Suprapubic skin (tissue), 4 donors: ENCODE measurements at regions not wholly inside any gene's neighbourhood (a gene's known extent, or its start where the extent isn't known, plus 50 kb on each side); places are given as distances from the start of the nearest gene placed in this dataset.

Source experiments
- DNase-seq, 2 donors: peaks; one replicate each; pipeline ENCODE4 v3.0.0-alpha.2; 2019; ENCODE audit warnings: low spot score in 2 of 2
- H3K27ac ChIP-seq: fragments of 200-600 bp; sonication (generic); one replicate; pipeline ENCODE4 v1.5.1; 2019
- H3K27me3 ChIP-seq: fragments of 200-600 bp; sonication (generic); one replicate; pipeline ENCODE4 v1.5.1; 2019
- H3K36me3 ChIP-seq: fragments of 200-600 bp; sonication (generic); one replicate; pipeline ENCODE4 v1.5.1; 2019
- H3K4me1 ChIP-seq: fragments of 200-600 bp; sonication (generic); one replicate; pipeline ENCODE4 v1.5.1; 2019
- H3K4me3 ChIP-seq: fragments of 200-600 bp; sonication (generic); one replicate; pipeline ENCODE4 v1.5.1; 2019; ENCODE audit warnings: mild to moderate bottlenecking
- H3K9me3 ChIP-seq: fragments of 200-600 bp; sonication (generic); one replicate; pipeline ENCODE4 v1.5.1; 2019
- EP300 ChIP-seq: sonication (generic); formaldehyde crosslinking; IDR thresholded peaks from one replicate; pipeline ENCODE4 v1.6.1; 2017; ENCODE audit warnings: antibody characterized with exemption
- POLR2A ChIP-seq, 2 donors: fragments of 450-650 bp; IDR thresholded peaks; one replicate each; pipeline ENCODE4 v1.6.1; 2017; ENCODE audit warnings: antibody characterized with exemption in 2 of 2, mild to moderate bottlenecking in 2 of 2, moderate library complexity in 2 of 2
- POLR2AphosphoS5 ChIP-seq, 3 donors: sonication (generic); formaldehyde crosslinking; IDR thresholded peaks; one replicate each; pipeline ENCODE4 v1.6.1; 2017; ENCODE audit warnings: antibody characterized with exemption in 3 of 3
- WGBS: methylation state at CpG from one replicate; pipeline ENCODE4 v1.1.5; 2018; 5-methylcytosine and 5-hydroxymethylcytosine counted together
- TF ChIP-seq, protein P1 (sequence below), 2 donors: fragments of 200-600 bp in 1 of 2; fragments of 450-650 bp in 1 of 2; sonication (generic) in 1 of 2; IDR thresholded peaks; one replicate each; pipeline ENCODE4 v1.5.1; 2016 to 2019; ENCODE audit warnings: antibody characterized with exemption in 2 of 2, mild to moderate bottlenecking in 1 of 2, moderate library complexity in 1 of 2

GRCh38 chrX:45774961-45775360 is 574.3 kb upstream of the DIPK2B start:
- WGBS = 42% methylated on average over 5 of the region's 5 CpGs
- no peak overlapping the region for H3K4me3 ChIP-seq
- no peaks in the 10 kb centered on the region for H3K9me3 ChIP-seq
- TF ChIP-seq POLR2A (IDR thresholded peaks at IDR 0.05) = no peak
- no peak for TF ChIP-seq POLR2AphosphoS5 (IDR thresholded peaks at IDR 0.05)
- TF ChIP-seq, protein P1, sequence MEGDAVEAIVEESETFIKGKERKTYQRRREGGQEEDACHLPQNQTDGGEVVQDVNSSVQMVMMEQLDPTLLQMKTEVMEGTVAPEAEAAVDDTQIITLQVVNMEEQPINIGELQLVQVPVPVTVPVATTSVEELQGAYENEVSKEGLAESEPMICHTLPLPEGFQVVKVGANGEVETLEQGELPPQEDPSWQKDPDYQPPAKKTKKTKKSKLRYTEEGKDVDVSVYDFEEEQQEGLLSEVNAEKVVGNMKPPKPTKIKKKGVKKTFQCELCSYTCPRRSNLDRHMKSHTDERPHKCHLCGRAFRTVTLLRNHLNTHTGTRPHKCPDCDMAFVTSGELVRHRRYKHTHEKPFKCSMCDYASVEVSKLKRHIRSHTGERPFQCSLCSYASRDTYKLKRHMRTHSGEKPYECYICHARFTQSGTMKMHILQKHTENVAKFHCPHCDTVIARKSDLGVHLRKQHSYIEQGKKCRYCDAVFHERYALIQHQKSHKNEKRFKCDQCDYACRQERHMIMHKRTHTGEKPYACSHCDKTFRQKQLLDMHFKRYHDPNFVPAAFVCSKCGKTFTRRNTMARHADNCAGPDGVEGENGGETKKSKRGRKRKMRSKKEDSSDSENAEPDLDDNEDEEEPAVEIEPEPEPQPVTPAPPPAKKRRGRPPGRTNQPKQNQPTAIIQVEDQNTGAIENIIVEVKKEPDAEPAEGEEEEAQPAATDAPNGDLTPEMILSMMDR (IDR thresholded peaks at IDR 0.05) = no peak
- TF ChIP-seq EP300 = no peak
- peaks cover 53% of the 10 kb centered on the region for H3K4me1 ChIP-seq
- H3K27me3 ChIP-seq = no peaks in the 10 kb centered on the region
- H3K36me3 ChIP-seq = no peaks in the 10 kb centered on the region
- no peak for DNase-seq
- peak overlapping the region; percentile 77 for H3K27ac ChIP-seq

DNA sequence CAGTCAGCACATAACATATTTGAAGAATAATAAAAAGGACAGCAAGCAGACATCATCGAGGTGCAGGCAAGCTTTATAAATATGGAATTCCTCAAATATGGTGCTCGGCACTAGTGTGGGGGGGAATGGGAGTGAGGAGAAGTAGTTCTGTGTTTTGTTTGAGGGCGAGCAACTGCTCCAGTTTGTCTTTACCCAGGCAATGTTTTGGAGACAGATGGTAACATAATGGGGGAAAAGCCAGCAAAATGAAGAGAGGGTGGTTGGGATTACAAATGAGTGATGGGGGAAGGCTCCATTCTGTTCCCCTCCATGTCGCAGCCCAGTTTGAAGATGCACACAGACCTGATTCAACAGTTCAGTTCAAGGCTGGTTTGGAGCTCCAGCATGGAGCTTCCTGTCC is 572.9 kb upstream of the DIPK2B start:
- TF ChIP-seq, protein P1 (IDR thresholded peaks at IDR 0.05) = no peak
- TF ChIP-seq EP300 = no peak
- TF ChIP-seq POLR2AphosphoS5 (IDR thresholded peaks at IDR 0.05) = no peak
- no peak for TF ChIP-seq POLR2A (IDR thresholded peaks at IDR 0.05)
- WGBS = 66% methylated on average over 4 of the region's 4 CpGs
- peak overlapping the region; percentile 77 for H3K27ac ChIP-seq
- no peak for DNase-seq
- H3K4me1 ChIP-seq = peaks cover 44% of the 10 kb centered on the region
- H3K27me3 ChIP-seq = no peaks in the 10 kb centered on the region
- H3K4me3 ChIP-seq = no peak overlapping the region
- H3K36me3 ChIP-seq = no peaks in the 10 kb centered on the region
- no peaks in the 10 kb centered on the region for H3K9me3 ChIP-seq

DNA sequence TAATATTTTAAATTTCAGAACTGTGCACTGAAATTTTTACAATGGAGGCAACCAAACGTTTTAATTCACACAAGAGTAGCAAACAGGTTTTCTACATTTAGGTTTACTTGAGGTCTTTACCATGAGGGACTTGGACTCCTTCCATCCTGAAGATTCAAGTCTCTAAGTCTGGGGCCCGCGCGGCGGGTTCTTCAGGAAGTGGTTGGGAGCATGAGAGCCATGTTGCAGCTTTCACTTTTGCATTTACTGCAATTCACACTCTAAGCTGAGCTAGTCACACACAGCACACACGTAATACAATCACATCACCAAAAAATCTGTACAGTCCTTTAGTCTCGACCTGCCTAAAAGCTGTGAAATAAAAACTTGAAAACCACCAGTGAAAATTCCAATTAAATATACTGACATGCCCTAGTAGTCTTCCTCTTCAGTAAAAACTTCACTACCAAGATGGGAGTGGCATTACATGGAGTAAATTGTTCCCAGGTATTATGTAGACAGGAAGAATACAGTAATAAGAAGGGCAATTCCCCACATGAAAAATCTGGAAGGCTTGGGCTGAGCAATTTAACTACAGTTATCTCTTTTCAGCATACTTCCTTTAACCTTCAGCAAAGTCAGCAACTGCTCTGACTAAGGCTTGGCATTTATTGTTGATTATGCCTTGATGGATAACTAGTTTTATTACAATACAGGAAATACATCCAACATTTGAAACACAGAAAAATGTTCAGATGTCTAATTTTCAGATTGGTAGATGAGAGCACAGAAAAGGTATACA is 571.1 kb upstream of the DIPK2B start:
- Histone ChIP-seq H3K4me1 (peaks cover 32% of the 10 kb centered on the region), H3K4me3 (peak overlapping the region; percentile 49), H3K36me3 (no peaks in the 10 kb centered on the region), H3K27ac (peak overlapping the region; percentile 87), H3K9me3 (no peaks in the 10 kb centered on the region), H3K27me3 (no peaks in the 10 kb centered on the region)
- no peak for DNase-seq
- 27% methylated on average over 7 of the region's 7 CpGs for WGBS
- no peak for TF ChIP-seq POLR2A (IDR thresholded peaks at IDR 0.05)

DNA sequence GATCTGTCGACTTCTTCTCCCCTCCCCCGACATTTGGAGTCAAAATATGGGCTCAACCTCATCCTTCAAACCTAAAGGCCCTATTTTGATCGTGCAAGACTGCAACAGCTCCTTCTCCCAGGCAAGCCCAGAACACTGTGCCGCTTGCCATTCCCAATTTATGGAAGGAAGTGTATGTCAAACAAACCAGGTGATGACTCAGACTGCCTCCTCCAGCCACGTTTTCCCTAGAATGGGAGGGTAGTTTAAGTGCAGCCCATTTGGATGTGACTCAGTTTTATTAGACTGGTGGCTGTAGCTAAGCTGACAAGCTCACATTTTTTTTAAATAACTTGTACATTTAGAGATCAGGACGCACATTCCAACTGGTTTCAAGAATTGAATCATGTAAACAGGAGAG is 570.4 kb upstream of the DIPK2B start:
- Histone ChIP-seq H3K27ac (peak overlapping the region; percentile 87), H3K4me3 (peak overlapping the region; percentile 49), H3K36me3 (no peaks in the 10 kb centered on the region), H3K4me1 (peaks cover 36% of the 10 kb centered on the region), H3K27me3 (no peaks in the 10 kb centered on the region), H3K9me3 (no peaks in the 10 kb centered on the region)
- no peak for DNase-seq
- 37% methylated on average over 6 of the region's 6 CpGs for WGBS
- TF ChIP-seq POLR2AphosphoS5 (IDR thresholded peaks at IDR 0.05) (no peak), POLR2A (IDR thresholded peaks at IDR 0.05) (peak in 1 of 2 donors; percentile 34)

GRCh38 chrX:45769761-45770582 is 569.3 kb upstream of the DIPK2B start:
- peak; percentile 79 to 83 for DNase-seq
- H3K4me1 ChIP-seq = peaks cover 28% of the 10 kb centered on the region
- no peaks in the 10 kb centered on the region for H3K36me3 ChIP-seq
- H3K27ac ChIP-seq = peak overlapping the region; percentile 87
- no peaks in the 10 kb centered on the region for H3K9me3 ChIP-seq
- H3K4me3 ChIP-seq = peak overlapping the region; percentile 49
- 35% methylated on average over 18 of the region's 18 CpGs for WGBS
- TF ChIP-seq POLR2AphosphoS5 (IDR thresholded peaks at IDR 0.05) (no peak), EP300 (no peak), POLR2A (IDR thresholded peaks at IDR 0.05) (peak in 1 of 2 donors; percentile 17)
- TF ChIP-seq, protein P1 (IDR thresholded peaks at IDR 0.05) = no peak
- no peaks in the 10 kb centered on the region for H3K27me3 ChIP-seq

- 32% methylated on average over 6 of the region's 6 CpGs for WGBS
- TF ChIP-seq, protein P1 (IDR thresholded peaks at IDR 0.05) = no peak
- no peak for TF ChIP-seq POLR2AphosphoS5 (IDR thresholded peaks at IDR 0.05)
- Histone ChIP-seq H3K9me3 (no peaks in the 10 kb centered on the region), H3K4me3 (peak overlapping the region; percentile 49), H3K27me3 (no peaks in the 10 kb centered on the region), H3K4me1 (peaks cover 28% of the 10 kb centered on the region), H3K36me3 (no peaks in the 10 kb centered on the region), H3K27ac (peak overlapping the region; percentile 87)
- no peak for DNase-seq
Observed at GRCh38 chrX:45768666-45769236, 568.1 kb upstream of the DIPK2B start.
